ENCODE measurements at regions not wholly inside any gene's neighbourhood (a gene's known extent, or its start where the extent isn't known, plus 50 kb on each side); places are given as distances from the start of the nearest gene placed in this dataset.

DNA sequence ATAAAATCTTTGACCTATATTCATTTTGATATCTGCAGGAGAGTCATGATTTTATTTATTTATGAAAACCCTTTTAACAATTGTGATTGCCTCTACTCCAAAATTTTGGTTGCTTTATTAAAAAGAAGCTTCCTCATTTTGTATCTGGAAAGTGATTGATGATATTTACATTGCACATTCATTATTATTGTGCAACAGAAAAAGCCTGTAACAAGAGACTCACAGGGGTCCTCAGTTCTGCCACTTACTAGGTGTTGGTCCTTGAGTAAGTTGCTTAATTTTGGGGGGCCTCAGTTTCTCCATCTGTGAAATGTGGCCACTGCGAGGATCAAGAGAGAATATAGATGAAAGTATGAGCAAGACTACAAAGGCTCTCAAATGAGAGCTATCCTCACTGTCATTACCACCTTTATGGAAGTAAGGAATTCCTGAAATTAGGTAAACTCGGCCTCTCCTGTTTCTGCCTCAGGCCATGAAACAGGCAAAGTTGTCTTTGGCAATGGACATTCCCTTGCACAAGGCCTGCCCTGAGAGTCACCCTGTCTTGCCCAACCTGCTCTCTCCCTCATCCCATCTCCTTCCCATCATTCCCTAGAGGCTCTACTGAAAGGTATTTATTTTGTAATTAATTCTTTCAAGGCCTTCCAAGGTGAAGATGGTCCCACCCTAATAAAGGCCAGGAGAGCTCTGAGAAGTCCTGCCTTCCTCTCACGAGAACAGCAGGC is 66.1 kb upstream of the ABLIM1 start:
- H3K4me3 Mint-ChIP-seq: no peak overlapping the region
- ChIA-PET POLR2A (no interaction called here), CTCF (no interaction called here)
- intact Hi-C loops (cut with micrococcal nuclease): no loop called here
- ATAC-seq (ENCODE audit: low read depth): no peak
- no peaks in the 10 kb centered on the region for H3K36me3 Mint-ChIP-seq (ENCODE audit: low read depth)
- H3K4me1 Mint-ChIP-seq: no peaks in the 10 kb centered on the region
- H3K27ac Mint-ChIP-seq: no peak overlapping the region
- no peak for DNase-seq
- no peak for TF ChIP-seq CTCF (IDR thresholded peaks at IDR 0.05)
- peaks cover 2% of the 10 kb centered on the region for H3K27me3 Mint-ChIP-seq
- H3K9me3 Mint-ChIP-seq: no peaks in the 10 kb centered on the region

GRCh38 chr10:114724716-114725106 is 66.6 kb upstream of the ABLIM1 start:
- Mint-ChIP-seq H3K27ac (no peak overlapping the region), H3K4me1 (no peaks in the 10 kb centered on the region), H3K4me3 (no peak overlapping the region), H3K27me3 (peaks cover 2% of the 10 kb centered on the region), H3K9me3 (no peaks in the 10 kb centered on the region), H3K36me3 (ENCODE audit: low read depth) (no peaks in the 10 kb centered on the region)
- ChIA-PET POLR2A (no interaction called here), CTCF (no interaction called here)
- DNase-seq: no peak
- ATAC-seq (ENCODE audit: low read depth): no peak
- intact Hi-C loops (cut with micrococcal nuclease): no loop called here
- TF ChIP-seq CTCF (IDR thresholded peaks at IDR 0.05): no peak

- no peaks in the 10 kb centered on the region for H3K9me3 Mint-ChIP-seq
- TF ChIP-seq CTCF (IDR thresholded peaks at IDR 0.05): no peak
Measured at GRCh38 chr10:114726820-114727271, 68.8 kb upstream of the ABLIM1 start.

DNA sequence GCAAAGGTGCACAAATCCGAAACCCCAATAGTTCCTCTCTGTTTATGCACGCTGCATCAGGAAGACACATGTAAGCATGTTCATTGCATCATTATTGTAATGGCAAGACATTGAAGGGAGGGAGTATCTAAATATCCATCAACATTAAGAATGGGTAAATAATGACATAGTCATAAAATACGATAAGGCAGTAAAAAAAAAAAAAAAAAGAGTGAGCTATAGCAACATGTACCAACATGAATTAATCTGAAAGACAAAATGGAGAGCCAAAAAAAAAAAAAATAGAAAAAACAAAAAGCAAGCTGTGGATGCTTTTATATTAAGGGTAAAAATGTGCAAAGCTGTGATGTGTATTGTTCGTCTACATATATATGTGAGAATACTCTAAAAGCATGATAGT is 70.2 kb upstream of the ABLIM1 start:
- H3K27me3 Mint-ChIP-seq: no peaks in the 10 kb centered on the region
- no peak overlapping the region for H3K27ac Mint-ChIP-seq
- ChIA-PET POLR2A (no interaction called here), CTCF (no interaction called here)
- DNase-seq (no peak), ATAC-seq (ENCODE audit: low read depth) (no peak)
- H3K9me3 Mint-ChIP-seq: no peaks in the 10 kb centered on the region
- H3K36me3 Mint-ChIP-seq (ENCODE audit: low read depth): no peaks in the 10 kb centered on the region
- no peaks in the 10 kb centered on the region for H3K4me1 Mint-ChIP-seq
- intact Hi-C loops (cut with micrococcal nuclease): no loop called here
- H3K4me3 Mint-ChIP-seq: no peak overlapping the region
- no peak for TF ChIP-seq CTCF (IDR thresholded peaks at IDR 0.05)

More at GRCh38 chr10:114726820-114727271, 68.8 kb upstream of the ABLIM1 start:
- H3K27ac Mint-ChIP-seq: no peak overlapping the region
- no peak overlapping the region for H3K4me3 Mint-ChIP-seq
- CTCF ChIA-PET: no interaction called here
- ATAC-seq (ENCODE audit: low read depth): no peak
- H3K36me3 Mint-ChIP-seq (ENCODE audit: low read depth): no peaks in the 10 kb centered on the region
- intact Hi-C loops (cut with micrococcal nuclease): no loop called here
- H3K4me1 Mint-ChIP-seq: no peaks in the 10 kb centered on the region
- POLR2A ChIA-PET: no interaction called here
- no peaks in the 10 kb centered on the region for H3K27me3 Mint-ChIP-seq
- DNase-seq: no peak

GRCh38 chr10:114729103-114729659 is 71.1 kb upstream of the ABLIM1 start:
- no peaks in the 10 kb centered on the region for H3K4me1 Mint-ChIP-seq
- TF ChIP-seq CTCF (IDR thresholded peaks at IDR 0.05): no peak
- DNase-seq: no peak
- no peak overlapping the region for H3K27ac Mint-ChIP-seq
- no peaks in the 10 kb centered on the region for H3K36me3 Mint-ChIP-seq (ENCODE audit: low read depth)
- ChIA-PET CTCF (interaction anchor here (1.0 kb wide), 1 partner anchor 25 kb away, joined by 3 read pairs; no protein-coding TSS in a partner anchor), POLR2A (no interaction called here)
- peaks cover 2% of the 10 kb centered on the region for H3K27me3 Mint-ChIP-seq
- H3K9me3 Mint-ChIP-seq: no peaks in the 10 kb centered on the region
- intact Hi-C loops (cut with micrococcal nuclease): no loop called here
- ATAC-seq (ENCODE audit: low read depth): no peak
- no peak overlapping the region for H3K4me3 Mint-ChIP-seq

All from activated B cell treated with CpG ODN at 0.5 μM for 24 hours (primary cell).